ENCODE measurements at regions not wholly inside any gene's neighbourhood (a gene's known extent, or its start where the extent isn't known, plus 50 kb on each side); places are given as distances from the start of the nearest gene placed in this dataset.

- Histone ChIP-seq H3K27ac (ENCODE audit: low read length) (no peak overlapping the region), H3K27me3 (ENCODE audit: control insufficient read depth in 1 of 2, insufficient read depth in 2 of 2, low read length in 2 of 2) (no peaks in the 10 kb centered on the region), H3K36me3 (ENCODE audit: control insufficient read depth in 2 of 2, insufficient read depth in 2 of 2, low read length in 2 of 2) (no peaks in the 10 kb centered on the region), H3K4me3 (ENCODE audit: low read length in 2 of 2) (no peak overlapping the region), H3K9ac (ENCODE audit: low read length in 2 of 2) (no peak overlapping the region), H3K9me3 (ENCODE audit: control insufficient read depth in 2 of 2, low read length in 2 of 2) (no peaks in the 10 kb centered on the region), H3K4me1 (ENCODE audit: control insufficient read depth, insufficient read depth, low read length) (no peaks in the 10 kb centered on the region)
Observed at GRCh38 chr6:148068437-148069061, 274.1 kb upstream of the SASH1 start.

- H3K36me3 ChIP-seq (ENCODE audit: control insufficient read depth in 2 of 2, insufficient read depth in 2 of 2, low read length in 2 of 2) = no peaks in the 10 kb centered on the region
- H3K27me3 ChIP-seq (ENCODE audit: control insufficient read depth in 1 of 2, insufficient read depth in 2 of 2, low read length in 2 of 2) = no peaks in the 10 kb centered on the region
- no peak overlapping the region for H3K4me3 ChIP-seq (ENCODE audit: low read length in 2 of 2)
- no peak overlapping the region for H3K27ac ChIP-seq (ENCODE audit: low read length)
- H3K9ac ChIP-seq (ENCODE audit: low read length in 2 of 2) = no peak overlapping the region
- no peaks in the 10 kb centered on the region for H3K4me1 ChIP-seq (ENCODE audit: control insufficient read depth, insufficient read depth, low read length)
- no peaks in the 10 kb centered on the region for H3K9me3 ChIP-seq (ENCODE audit: control insufficient read depth in 2 of 2, low read length in 2 of 2)
Observed at GRCh38 chr6:148069256-148069655, 273.4 kb upstream of the SASH1 start.

- no peak overlapping the region for H3K27ac ChIP-seq (ENCODE audit: low read length)
- no peaks in the 10 kb centered on the region for H3K27me3 ChIP-seq (ENCODE audit: control insufficient read depth in 1 of 2, insufficient read depth in 2 of 2, low read length in 2 of 2)
- no peaks in the 10 kb centered on the region for H3K4me1 ChIP-seq (ENCODE audit: control insufficient read depth, insufficient read depth, low read length)
- no peak overlapping the region for H3K4me3 ChIP-seq (ENCODE audit: low read length in 2 of 2)
- H3K9me3 ChIP-seq (ENCODE audit: control insufficient read depth in 2 of 2, low read length in 2 of 2) = no peaks in the 10 kb centered on the region
- H3K9ac ChIP-seq (ENCODE audit: low read length in 2 of 2) = no peak overlapping the region
- H3K36me3 ChIP-seq (ENCODE audit: control insufficient read depth in 2 of 2, insufficient read depth in 2 of 2, low read length in 2 of 2) = no peaks in the 10 kb centered on the region
Observed at GRCh38 chr6:148074291-148074690, 268.3 kb upstream of the SASH1 start.

GRCh38 chr6:148074738-148075137, 267.9 kb upstream of the SASH1 start:
- Histone ChIP-seq H3K4me3 (ENCODE audit: low read length in 2 of 2) (no peak overlapping the region), H3K36me3 (ENCODE audit: control insufficient read depth in 2 of 2, insufficient read depth in 2 of 2, low read length in 2 of 2) (no peaks in the 10 kb centered on the region), H3K9me3 (ENCODE audit: control insufficient read depth in 2 of 2, low read length in 2 of 2) (no peaks in the 10 kb centered on the region), H3K9ac (ENCODE audit: low read length in 2 of 2) (no peak overlapping the region), H3K27ac (ENCODE audit: low read length) (no peak overlapping the region), H3K4me1 (ENCODE audit: control insufficient read depth, insufficient read depth, low read length) (no peaks in the 10 kb centered on the region), H3K27me3 (ENCODE audit: control insufficient read depth in 1 of 2, insufficient read depth in 2 of 2, low read length in 2 of 2) (no peaks in the 10 kb centered on the region)

- H3K36me3 ChIP-seq (ENCODE audit: control insufficient read depth in 2 of 2, insufficient read depth in 2 of 2, low read length in 2 of 2) = no peaks in the 10 kb centered on the region
- H3K4me1 ChIP-seq (ENCODE audit: control insufficient read depth, insufficient read depth, low read length) = no peaks in the 10 kb centered on the region
- no peaks in the 10 kb centered on the region for H3K9me3 ChIP-seq (ENCODE audit: control insufficient read depth in 2 of 2, low read length in 2 of 2)
- H3K27ac ChIP-seq (ENCODE audit: low read length) = no peak overlapping the region
- no peak overlapping the region for H3K9ac ChIP-seq (ENCODE audit: low read length in 2 of 2)
- no peak overlapping the region for H3K4me3 ChIP-seq (ENCODE audit: low read length in 2 of 2)
- no peaks in the 10 kb centered on the region for H3K27me3 ChIP-seq (ENCODE audit: control insufficient read depth in 1 of 2, insufficient read depth in 2 of 2, low read length in 2 of 2)
Observed at GRCh38 chr6:148075352-148075751, 267.3 kb upstream of the SASH1 start.

- Histone ChIP-seq H3K36me3 (ENCODE audit: control insufficient read depth in 2 of 2, insufficient read depth in 2 of 2, low read length in 2 of 2) (no peaks in the 10 kb centered on the region), H3K27ac (ENCODE audit: low read length) (no peak overlapping the region), H3K9me3 (ENCODE audit: control insufficient read depth in 2 of 2, low read length in 2 of 2) (no peaks in the 10 kb centered on the region), H3K4me3 (ENCODE audit: low read length in 2 of 2) (no peak overlapping the region), H3K4me1 (ENCODE audit: control insufficient read depth, insufficient read depth, low read length) (no peaks in the 10 kb centered on the region), H3K9ac (ENCODE audit: low read length in 2 of 2) (no peak overlapping the region), H3K27me3 (ENCODE audit: control insufficient read depth in 1 of 2, insufficient read depth in 2 of 2, low read length in 2 of 2) (peaks cover 0 to 2% of the 10 kb centered on the region in 2 donors)
Observed at GRCh38 chr6:148076051-148076450, 266.6 kb upstream of the SASH1 start.

GRCh38 chr6:148080315-148080714, 262.3 kb upstream of the SASH1 start:
- H3K36me3 ChIP-seq (ENCODE audit: control insufficient read depth in 2 of 2, insufficient read depth in 2 of 2, low read length in 2 of 2) = no peaks in the 10 kb centered on the region
- no peak overlapping the region for H3K27ac ChIP-seq (ENCODE audit: low read length)
- no peak overlapping the region for H3K4me3 ChIP-seq (ENCODE audit: low read length in 2 of 2)
- H3K4me1 ChIP-seq (ENCODE audit: control insufficient read depth, insufficient read depth, low read length) = no peaks in the 10 kb centered on the region
- peaks cover 0 to 3% of the 10 kb centered on the region in 2 donors for H3K27me3 ChIP-seq (ENCODE audit: control insufficient read depth in 1 of 2, insufficient read depth in 2 of 2, low read length in 2 of 2)
- H3K9ac ChIP-seq (ENCODE audit: low read length in 2 of 2) = no peak overlapping the region
- no peaks in the 10 kb centered on the region for H3K9me3 ChIP-seq (ENCODE audit: control insufficient read depth in 2 of 2, low read length in 2 of 2)

- Histone ChIP-seq H3K27me3 (ENCODE audit: control insufficient read depth in 1 of 2, insufficient read depth in 2 of 2, low read length in 2 of 2) (peaks cover 0 to 3% of the 10 kb centered on the region in 2 donors), H3K4me1 (ENCODE audit: control insufficient read depth, insufficient read depth, low read length) (no peaks in the 10 kb centered on the region), H3K9ac (ENCODE audit: low read length in 2 of 2) (no peak overlapping the region), H3K27ac (ENCODE audit: low read length) (no peak overlapping the region), H3K4me3 (ENCODE audit: low read length in 2 of 2) (no peak overlapping the region), H3K9me3 (ENCODE audit: control insufficient read depth in 2 of 2, low read length in 2 of 2) (no peaks in the 10 kb centered on the region), H3K36me3 (ENCODE audit: control insufficient read depth in 2 of 2, insufficient read depth in 2 of 2, low read length in 2 of 2) (no peaks in the 10 kb centered on the region)
Observed at GRCh38 chr6:148081076-148081475, 261.6 kb upstream of the SASH1 start.

GRCh38 chr6:148082044-148082443, 260.6 kb upstream of the SASH1 start:
- Histone ChIP-seq H3K9ac (ENCODE audit: low read length in 2 of 2) (no peak overlapping the region), H3K27ac (ENCODE audit: low read length) (no peak overlapping the region), H3K36me3 (ENCODE audit: control insufficient read depth in 2 of 2, insufficient read depth in 2 of 2, low read length in 2 of 2) (no peaks in the 10 kb centered on the region), H3K27me3 (ENCODE audit: control insufficient read depth in 1 of 2, insufficient read depth in 2 of 2, low read length in 2 of 2) (peaks cover 0 to 3% of the 10 kb centered on the region in 2 donors), H3K4me3 (ENCODE audit: low read length in 2 of 2) (no peak overlapping the region), H3K9me3 (ENCODE audit: control insufficient read depth in 2 of 2, low read length in 2 of 2) (no peaks in the 10 kb centered on the region), H3K4me1 (ENCODE audit: control insufficient read depth, insufficient read depth, low read length) (no peaks in the 10 kb centered on the region)

GRCh38 chr6:148082696-148083095, 259.9 kb upstream of the SASH1 start:
- H3K4me3 ChIP-seq (ENCODE audit: low read length in 2 of 2) = no peak overlapping the region
- H3K27me3 ChIP-seq (ENCODE audit: control insufficient read depth in 1 of 2, insufficient read depth in 2 of 2, low read length in 2 of 2) = peaks cover 0 to 3% of the 10 kb centered on the region in 2 donors
- H3K27ac ChIP-seq (ENCODE audit: low read length) = no peak overlapping the region
- no peaks in the 10 kb centered on the region for H3K9me3 ChIP-seq (ENCODE audit: control insufficient read depth in 2 of 2, low read length in 2 of 2)
- no peaks in the 10 kb centered on the region for H3K36me3 ChIP-seq (ENCODE audit: control insufficient read depth in 2 of 2, insufficient read depth in 2 of 2, low read length in 2 of 2)
- no peak overlapping the region for H3K9ac ChIP-seq (ENCODE audit: low read length in 2 of 2)
- no peaks in the 10 kb centered on the region for H3K4me1 ChIP-seq (ENCODE audit: control insufficient read depth, insufficient read depth, low read length)

GRCh38 chr6:148085631-148086331, 256.9 kb upstream of the SASH1 start:
- Histone ChIP-seq H3K27ac (ENCODE audit: low read length) (no peak overlapping the region), H3K36me3 (ENCODE audit: control insufficient read depth in 2 of 2, insufficient read depth in 2 of 2, low read length in 2 of 2) (no peaks in the 10 kb centered on the region), H3K9me3 (ENCODE audit: control insufficient read depth in 2 of 2, low read length in 2 of 2) (peaks cover 0 to 3% of the 10 kb centered on the region in 2 donors), H3K9ac (ENCODE audit: low read length in 2 of 2) (no peak overlapping the region), H3K4me3 (ENCODE audit: low read length in 2 of 2) (no peak overlapping the region), H3K4me1 (ENCODE audit: control insufficient read depth, insufficient read depth, low read length) (no peaks in the 10 kb centered on the region), H3K27me3 (ENCODE audit: control insufficient read depth in 1 of 2, insufficient read depth in 2 of 2, low read length in 2 of 2) (peaks cover 0 to 3% of the 10 kb centered on the region in 2 donors)

Data from stomach smooth muscle (tissue), 2 donors.